Stimulated activated CD4-positive, alpha-beta T cell treated with anti-CD3 and anti-CD28 coated beads, Interleukin-1b, Interleukin-23, amount 100 ng/mL, for 4 hours (primary cell): ENCODE measurements at regions not wholly inside any gene's neighbourhood (a gene's known extent, or its start where the extent isn't known, plus 50 kb on each side); places are given as distances from the start of the nearest gene placed in this dataset.

Experiments
- DNase-seq, 2 donors: peaks; one replicate each; pipeline ENCODE4 v3.0.0-alpha.2; 2020; ENCODE audit warnings: low read depth in 2 of 2

DNA sequence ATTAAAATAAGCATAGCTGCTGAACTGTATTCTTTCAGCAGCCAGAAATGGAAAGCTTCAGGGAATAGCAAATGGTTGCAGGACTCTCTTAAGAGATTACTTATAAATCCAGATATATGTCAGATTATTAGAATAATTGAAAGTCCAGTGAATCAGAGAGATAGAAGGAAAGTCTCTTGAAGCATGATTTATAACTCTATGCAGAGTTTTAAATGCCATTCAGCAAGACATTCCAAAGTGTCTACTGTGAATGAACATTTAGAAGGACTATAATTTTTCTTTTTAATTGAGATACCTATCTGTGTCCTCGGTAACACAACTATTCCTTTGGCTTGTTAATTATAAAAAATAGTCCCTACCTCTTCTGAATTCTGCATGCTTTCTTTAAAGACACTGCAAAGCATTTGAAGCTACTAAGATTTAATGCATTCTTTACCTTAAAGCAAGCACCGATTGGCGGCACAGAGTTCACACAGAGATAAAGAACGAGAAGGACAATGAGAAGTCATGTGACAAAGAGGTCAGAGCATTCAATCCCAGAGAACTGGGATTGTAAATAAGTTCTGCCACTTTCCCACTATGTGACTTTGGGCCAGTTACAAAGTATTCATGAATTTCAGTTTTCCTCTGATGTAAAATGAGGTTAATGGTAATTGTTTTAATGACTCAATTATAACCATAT is 371.0 kb upstream of the ATP2B1 start:
- DNase-seq = no peak

DNA sequence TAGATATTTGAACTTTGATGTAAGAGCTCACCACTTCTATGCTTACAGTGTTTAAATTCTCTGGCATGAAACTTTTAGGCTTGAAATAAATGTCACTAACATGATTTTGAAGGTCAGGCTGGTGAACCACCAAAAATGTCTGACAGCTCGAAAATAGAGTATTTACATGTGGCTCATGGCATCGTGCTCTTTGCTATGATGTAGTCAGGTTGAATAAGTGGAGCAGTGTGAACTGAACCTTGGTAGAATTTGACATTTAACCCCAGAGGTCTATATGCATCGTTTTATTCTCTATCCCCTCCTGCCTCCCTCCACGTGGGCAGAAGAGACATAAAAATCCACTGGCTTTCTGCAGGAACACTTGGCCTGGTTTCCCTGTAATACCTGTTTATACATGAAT is 369.7 kb upstream of the ATP2B1 start:
- DNase-seq = no peak

DNA sequence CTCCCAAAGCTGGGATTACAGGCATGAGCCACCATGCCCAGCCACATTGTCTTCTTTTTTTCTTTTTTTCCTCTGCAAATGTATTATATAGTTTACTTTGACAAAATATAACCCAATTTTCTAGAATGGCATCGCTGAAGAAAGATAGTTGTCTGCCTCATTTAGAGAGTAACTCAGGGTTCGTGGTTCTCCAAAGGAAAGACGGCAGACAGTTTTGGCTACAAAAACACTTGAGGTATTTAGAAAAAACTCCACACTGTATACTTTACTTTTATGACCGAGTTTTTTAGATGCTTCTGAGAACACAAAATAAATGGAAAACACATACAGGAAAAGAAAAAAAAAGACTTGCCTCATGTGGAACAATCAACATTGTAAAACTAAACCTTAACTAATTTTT is 369.1 kb upstream of the ATP2B1 start:
- no peak for DNase-seq

DNA sequence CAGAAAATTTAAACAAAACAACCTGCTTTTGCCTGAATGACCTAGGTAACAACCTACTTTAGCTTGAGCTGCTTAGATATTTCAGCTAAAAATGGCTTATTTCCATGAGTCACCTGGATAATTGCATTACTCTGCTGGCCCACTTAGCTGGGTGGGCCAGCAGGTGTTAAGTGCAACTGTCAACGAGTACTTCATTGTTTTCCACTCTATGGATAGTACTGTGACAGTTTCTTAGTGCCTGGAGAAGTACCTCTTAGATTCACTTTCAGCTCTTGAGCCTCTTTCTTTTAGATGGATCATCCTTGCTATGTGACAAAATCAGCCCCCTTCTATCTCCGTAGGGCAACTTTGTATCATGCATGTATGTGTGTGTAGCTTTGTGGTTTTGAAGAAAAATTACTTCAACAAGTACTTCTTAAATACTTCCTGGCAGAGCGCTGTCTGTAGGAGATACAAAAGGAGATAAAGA is 368.2 kb upstream of the ATP2B1 start:
- no peak for DNase-seq

DNA sequence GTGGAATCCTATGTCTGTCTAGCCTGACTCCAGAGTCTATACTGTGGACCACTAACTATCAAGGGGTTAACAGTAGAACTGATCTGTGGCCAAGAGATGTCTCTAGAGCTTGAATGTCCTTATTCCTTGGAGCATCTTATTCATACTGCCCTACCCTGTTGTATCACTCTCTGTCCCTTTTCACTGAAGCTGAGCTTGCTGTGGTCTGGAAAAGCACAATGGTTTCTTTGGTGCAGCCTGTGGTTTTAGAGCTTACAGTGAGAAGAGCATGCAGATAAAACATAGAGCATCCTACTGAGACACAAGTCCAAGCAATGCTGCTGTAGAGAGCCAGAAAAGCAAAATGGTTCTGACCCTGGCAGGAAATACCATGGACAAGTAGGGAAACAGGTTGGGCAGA is 367.0 kb upstream of the ATP2B1 start:
- no peak for DNase-seq

DNA sequence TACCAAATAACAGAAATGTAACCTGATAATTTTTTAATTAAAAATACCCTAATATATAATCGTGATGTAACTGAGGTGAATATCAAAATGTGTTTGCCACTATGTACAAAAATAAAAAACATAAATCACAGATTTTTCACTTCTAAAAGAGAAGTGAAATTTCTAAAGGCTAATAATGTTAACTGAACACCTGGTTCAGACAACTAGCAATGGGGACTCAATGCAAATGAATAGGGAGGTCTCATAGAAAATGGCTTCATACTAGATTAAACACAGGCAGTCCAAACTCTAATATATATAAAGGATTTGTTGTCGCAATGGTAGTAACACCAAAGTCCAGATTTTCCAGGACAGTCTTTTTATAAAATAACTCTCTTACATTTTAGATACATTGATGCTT is 365.4 kb upstream of the ATP2B1 start:
- DNase-seq = no peak

DNA sequence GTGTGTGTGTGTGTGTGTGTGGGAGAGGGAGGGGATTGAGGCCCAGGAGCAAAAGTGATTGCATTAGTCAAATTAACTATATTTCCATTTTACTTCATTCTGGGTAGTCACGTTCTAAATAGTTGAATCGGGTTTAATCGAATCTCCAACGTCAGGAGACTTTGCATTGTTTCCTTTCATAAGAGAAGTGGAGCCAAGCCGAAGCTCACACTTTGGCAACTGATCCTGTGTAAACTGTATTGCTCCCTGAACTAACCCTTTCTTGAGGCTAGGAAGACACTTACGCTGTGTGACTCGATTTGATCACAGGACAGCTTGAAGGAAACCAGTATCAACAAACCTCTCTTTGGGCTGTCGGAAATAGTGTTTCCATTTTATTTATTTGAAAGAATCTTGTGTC is 363.4 kb upstream of the ATP2B1 start:
- DNase-seq = no peak

DNA sequence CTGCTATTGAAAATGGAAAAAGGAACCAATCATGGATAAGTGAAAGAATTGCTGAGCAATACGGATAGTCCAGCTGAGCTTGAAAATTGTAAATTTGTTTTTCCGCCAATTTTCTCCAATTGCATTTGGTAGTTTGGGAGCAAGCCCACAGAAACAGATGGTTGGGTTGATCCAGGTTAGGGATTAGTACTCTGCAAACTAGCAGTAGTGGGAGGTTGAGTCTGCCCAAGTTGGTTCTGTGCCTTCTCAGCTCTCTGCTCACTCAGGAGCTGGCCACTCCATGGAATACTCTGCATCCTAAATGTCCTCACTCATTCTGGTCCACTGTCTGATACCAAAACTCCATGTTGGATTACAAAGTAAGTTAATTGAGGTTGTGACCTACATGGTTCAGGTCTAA is 361.1 kb upstream of the ATP2B1 start:
- no peak for DNase-seq

DNA sequence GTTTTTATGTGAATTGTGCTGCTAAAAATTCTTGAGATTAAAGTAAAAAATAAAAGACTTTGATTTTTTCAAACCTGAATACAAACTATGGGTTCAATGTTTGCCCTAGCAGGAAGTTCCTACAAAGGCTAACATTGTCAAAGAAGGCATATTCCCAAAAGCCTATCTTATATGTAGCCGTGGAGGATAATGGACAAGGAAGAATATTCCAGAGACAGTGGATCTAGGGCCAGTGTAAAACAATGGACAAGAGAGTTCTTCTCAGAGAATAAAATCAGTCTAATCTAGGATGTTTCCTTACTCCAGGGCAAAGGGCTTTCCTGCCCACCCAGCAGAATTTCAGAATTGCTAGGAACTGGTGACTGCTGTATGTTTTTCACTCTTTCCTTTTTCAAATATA is 359.2 kb upstream of the ATP2B1 start:
- DNase-seq = no peak

DNA sequence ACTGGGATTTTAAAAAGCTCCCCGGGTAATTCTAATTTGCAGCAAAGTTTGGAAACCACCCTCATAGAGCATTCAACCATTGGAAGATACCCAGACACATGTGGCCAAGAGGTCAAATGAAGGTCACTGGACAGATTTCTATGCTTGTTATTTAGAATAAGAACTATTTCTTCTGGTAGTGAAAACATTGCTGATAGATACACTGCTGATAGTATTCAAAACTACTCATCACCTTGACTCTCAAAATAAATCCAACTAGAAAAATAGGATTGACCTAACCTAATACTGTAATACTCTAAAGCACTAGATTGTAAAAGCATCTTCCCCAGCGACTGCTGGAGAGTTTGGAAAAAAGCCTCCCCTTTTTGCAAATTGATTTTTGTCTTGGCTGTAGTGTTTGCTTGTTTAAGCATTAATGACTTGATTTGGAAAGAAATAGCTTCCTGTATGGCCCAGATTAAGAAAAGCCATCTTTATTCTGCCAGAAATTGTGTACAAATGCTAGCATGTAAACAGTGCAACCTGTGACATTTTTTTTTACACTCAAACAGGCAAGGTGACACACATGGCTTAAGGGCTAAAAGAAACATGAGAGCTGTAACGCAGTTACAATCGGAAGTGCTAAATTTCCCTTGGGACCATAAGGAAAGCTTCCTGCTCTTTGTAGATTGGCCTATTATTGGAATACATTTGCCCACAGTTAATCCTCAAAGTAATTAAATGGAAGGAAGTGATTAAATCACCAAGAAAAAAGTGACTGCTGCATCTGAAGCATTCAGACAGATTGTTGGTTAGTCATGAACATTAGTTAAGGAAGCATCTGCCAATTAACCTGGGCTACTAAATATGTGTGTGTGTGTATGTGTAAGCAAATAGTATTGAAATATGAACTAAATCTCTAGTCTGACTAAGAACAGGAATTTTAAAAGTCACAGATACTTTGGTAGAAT is 356.5 kb upstream of the ATP2B1 start:
- DNase-seq = no peak

DNA sequence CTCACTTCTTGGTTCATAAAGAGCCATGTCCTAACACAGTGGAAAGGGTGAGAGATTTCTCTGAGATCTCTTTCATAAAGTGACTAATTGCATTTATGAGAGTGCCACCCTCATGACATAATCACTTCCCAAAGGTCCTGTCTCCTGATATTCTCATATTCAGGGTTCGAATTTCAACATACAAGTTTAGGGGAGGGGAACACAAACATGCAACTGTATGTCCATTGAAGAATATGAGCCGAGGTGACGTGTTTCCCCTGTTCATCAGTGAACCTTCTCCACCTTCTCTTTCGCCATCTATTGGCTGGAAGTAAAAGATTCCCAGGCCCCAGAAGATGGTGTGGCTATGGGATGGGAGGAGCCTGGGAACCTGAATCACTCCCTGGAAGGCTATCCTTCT is 354.2 kb upstream of the ATP2B1 start:
- DNase-seq = no peak

DNA sequence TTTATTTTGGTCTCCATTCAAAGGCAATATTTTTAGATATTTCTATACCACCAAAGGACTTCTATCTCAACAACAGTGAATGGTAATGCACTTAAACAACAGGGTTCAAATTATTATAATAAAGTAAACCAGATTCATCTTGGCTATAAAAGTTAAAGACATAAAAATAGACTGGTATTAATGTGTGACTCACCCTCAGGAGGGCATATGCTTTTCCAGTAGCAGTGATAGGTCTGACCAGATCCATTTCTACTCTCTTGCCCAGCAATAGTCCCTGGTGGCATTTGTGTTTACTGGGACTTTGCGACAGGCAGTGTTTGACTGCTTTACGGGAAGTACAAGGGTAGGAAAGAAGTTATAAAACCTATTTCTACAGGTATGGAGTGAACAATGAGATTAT is 353.2 kb upstream of the ATP2B1 start:
- DNase-seq = no peak

DNA sequence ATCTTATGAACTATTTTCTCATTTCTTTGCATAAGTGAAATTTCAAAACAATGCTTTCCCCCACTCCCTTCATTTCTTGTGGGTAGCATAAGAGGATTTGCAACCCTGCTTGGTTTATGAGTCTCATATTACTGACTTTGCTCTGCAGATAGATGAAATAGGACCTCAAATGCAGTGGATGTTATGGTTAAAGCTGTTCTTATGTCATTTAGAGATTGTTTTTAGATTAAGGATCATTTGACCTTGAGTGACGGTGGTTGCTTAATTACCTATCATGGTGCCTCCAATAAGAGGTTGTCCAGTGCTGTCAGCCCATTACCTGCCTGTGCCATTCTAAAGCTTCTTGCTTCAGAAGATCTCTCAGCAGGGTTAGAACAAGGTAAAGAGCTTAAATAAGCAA is 351.4 kb upstream of the ATP2B1 start:
- DNase-seq = no peak

DNA sequence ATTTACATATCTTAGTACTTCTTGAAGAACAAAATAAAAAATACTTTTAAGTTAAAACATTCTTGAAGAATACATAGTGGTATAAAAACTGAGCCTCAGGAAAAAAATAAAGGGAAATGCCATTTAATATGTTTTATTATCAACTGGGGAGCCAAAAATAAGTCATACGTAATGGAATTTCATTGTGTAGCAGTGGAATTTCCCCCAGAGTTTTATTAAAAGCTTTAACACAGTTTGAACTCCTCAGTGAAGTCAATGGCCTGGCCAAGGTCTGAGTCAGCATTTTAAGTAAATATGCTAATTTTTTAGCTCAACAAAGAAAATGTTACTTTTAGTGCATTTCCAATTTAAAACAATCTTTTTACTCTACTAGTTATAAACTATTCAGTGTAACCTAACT is 350.1 kb upstream of the ATP2B1 start:
- DNase-seq = no peak

DNA sequence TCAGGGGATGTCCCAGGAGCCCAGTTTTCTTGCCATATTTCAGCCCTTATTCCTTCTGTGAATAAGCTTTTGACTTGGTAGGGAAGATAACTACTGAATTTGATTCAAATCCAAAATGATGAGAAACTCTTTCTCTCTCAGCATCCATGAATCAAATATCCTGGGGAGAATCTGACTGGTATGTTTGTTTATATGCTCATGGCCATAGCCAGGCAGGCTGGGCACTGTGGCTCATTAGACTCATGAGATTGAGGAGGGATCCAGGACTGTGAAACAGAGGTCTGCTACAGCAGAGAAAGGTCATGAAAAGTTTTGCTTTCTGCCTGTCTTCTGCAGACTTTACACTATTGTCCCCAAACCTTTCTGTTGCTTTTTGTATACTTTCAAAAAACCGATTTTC is 346.4 kb upstream of the ATP2B1 start:
- DNase-seq = no peak

DNA sequence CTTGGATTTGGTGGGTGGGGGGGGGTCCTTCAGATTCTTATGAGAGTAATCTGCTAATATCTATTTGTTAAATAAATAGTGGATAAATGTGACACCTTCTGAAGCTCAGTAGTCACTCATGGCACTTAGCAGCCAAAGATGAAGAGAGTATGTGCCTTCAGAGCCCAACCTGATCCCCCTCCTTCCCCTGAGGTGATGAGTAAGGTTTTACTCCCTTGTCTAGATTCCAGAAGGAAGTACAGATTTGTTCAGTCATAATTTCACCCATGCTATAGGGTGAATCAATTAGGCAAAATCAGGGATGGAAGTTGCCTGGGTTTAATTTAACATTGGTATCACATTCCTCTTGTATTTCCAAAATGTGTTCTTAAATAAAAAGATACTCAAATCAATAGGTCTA is 340.3 kb upstream of the ATP2B1 start:
- DNase-seq = no peak

DNA sequence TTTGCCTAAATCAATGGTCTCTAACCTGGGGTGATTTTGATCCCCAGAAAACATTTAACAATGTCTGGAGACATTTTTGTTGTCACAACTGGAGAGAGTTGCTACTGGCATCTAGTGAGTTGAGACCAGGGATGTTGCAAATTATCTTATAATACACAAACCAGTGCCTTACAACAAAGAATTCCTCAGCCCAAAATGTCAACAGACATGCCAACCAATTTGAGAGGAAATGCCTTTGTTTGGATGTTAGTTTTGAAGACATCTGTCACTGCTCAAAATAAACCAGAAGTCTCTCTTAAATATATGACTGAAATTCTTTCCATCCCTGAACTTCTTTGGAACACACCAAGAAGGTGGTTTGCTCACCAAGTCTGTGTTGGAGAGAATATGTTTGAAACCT is 336.9 kb upstream of the ATP2B1 start:
- DNase-seq = no peak

DNA sequence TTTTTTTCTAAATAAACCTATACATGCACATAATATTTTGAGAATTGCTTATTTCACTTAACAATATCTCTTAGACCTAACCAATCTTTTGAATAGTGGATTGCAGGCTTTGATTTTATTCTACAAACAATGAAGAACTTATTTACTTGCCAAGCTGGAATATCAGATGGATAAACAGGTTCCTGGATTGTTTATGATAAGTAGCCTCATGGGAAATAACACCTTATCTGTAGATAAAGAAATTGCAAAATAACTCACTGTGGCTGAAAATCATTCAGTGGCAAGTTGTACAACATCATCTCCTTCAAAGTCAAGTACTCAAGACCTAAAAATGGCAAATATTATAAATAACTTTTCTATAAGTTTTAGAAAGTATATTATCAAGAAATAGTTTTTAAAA is 335.4 kb upstream of the ATP2B1 start:
- DNase-seq = no peak

DNA sequence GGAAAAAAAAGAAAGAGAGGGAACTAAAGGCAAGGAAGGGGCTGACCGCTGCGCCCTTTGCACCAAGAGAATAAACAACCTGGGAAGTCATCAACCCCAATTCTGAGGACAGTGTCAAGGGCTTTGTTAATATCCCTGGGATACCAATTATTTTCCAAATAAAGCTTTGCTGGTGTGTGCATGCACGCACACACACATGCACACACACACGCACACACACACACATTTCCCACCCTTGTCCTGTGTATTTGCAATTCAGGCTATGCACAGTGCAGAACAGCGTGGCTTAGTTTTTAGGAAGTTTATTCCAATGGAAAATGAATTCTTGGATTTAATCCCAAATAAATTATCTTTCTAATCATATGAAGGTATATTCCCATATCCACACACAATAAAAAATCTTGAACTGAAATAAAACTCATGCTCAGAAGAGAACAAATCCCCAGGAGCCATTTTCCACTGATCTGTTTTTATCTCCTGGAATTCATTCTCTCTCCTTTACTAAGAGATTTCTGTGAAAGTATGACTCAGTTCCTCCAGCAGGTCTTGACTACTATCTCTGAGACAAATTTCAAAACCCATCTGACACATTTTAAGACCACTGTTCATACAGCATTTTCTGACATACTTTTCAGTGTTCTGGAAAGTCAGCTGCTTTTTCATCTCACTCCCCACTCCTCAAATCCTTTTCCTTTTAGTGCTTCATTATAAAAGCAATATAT is 334.4 kb upstream of the ATP2B1 start:
- DNase-seq = no peak

DNA sequence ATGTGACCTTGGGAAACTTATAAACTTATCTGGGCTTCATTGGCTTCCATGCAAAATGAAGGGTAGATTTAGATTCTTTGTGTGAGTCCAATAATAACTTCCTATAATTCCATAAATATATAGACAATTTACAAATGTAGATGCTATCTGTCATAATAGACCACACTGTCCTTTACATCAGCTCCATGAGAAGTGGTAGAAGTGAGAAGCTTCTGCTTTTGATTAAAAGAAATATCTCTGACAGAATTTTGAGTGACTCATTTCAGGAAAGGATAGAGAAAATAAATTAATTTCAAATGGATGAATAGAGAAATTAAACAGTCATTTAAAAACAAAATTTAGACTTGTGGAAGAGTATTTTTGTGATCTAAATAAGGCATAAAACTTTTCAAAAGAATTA is 329.7 kb upstream of the ATP2B1 start:
- no peak for DNase-seq

DNA sequence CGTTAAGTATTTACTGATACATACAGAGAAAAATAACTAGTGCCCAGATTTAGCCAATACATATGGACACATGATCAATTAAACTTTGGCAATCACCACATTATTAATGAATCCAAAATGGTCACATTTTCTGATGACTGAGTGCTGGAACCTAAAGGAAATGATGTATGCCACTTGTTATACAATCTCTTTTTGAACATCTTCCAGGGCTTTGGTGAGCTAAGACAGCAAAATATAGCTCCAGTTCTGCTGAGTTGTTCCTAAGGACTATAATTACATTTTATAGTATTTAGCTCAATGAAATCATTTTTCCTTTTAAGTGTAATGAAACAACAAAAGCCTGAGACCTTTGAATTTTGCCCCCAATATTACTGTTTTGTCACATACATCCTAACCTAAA is 329.1 kb upstream of the ATP2B1 start:
- DNase-seq = no peak

DNA sequence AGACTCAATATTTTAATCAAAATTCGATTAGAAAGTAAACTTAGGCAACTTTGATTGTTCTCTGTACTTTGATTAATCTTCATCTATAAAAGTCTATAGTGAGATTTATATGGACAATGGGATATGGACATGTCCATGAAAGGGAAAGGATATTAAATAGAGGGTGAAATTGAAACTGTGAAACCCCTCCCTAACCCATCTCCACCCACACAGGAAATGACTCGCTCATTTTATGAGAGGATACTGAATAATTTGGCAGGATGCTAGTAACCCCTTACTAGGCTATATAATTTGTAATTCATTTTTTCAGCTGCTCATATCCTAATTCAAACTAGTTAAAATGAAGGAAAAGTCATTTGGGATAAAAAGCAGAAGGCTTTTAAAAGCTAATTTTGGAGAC is 328.0 kb upstream of the ATP2B1 start:
- no peak for DNase-seq

DNA sequence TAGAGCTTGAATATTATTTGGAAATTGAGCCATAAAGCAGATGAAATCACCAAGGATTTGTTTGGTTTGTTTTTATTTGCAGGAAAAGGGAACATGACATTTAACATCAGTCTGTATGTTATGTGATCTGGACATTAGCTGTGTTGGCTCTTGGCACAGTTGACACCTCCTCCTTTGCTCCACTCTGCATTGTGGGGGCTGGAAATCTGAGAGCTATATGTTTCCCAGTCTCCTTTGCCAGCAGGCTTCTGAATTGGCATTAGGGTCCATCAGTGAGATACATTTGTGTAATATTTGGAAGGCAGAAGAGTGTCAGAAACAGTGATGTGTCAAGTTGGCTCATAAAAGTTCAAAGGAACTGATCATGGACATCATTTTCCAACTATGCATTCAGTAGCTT is 322.1 kb upstream of the ATP2B1 start:
- no peak for DNase-seq
